ENCODE measurements at regions not wholly inside any gene's neighbourhood (a gene's known extent, or its start where the extent isn't known, plus 50 kb on each side); places are given as distances from the start of the nearest gene placed in this dataset.
"Not testable (repeated sequence)": the region's sequence is repeated elsewhere in the genome, so short reads cannot be mapped to it uniquely, and the experiment has no call there.

DNA sequence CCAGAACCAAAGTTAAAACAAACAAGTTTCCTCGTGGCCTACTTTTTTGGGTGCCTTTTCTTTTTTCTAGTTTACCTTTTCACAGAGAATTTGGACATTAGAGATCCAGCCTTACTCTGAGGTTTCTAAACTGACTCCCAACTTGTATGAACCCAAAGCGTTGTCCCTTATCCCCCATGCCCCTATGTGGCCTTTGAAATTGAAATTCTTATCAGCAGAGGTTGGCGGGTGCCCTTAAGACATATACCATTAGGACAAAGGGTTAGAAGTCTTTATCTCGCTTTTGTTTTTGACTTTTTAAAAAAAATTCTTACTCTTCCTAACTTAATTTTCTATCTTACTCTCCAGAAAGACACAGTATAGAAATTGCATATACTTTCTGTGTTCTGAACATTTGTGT, 76.3 kb upstream of the C7orf33 start:
- no peak for DNase-seq (ENCODE audit: low spot score)

DNA sequence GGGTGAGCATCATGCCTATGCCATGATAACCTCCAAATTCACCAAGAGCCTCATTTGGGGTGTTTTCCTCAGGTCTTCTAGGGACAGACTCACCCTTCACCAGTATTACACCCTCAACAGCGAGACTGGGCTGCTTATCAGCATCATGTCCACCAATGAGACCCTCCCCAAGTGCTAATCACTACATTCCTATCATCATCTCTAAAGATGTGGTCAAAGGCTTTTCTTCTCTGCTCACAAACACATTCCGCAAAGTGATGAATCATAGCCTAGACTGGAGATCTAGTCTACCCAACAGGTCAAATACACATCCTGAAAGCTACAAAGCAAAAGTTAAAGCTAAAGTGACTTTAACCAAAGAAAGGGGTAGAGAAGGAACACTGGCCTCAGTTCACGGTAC, 75.3 kb upstream of the C7orf33 start:
- no peak for DNase-seq (ENCODE audit: low spot score)

DNA sequence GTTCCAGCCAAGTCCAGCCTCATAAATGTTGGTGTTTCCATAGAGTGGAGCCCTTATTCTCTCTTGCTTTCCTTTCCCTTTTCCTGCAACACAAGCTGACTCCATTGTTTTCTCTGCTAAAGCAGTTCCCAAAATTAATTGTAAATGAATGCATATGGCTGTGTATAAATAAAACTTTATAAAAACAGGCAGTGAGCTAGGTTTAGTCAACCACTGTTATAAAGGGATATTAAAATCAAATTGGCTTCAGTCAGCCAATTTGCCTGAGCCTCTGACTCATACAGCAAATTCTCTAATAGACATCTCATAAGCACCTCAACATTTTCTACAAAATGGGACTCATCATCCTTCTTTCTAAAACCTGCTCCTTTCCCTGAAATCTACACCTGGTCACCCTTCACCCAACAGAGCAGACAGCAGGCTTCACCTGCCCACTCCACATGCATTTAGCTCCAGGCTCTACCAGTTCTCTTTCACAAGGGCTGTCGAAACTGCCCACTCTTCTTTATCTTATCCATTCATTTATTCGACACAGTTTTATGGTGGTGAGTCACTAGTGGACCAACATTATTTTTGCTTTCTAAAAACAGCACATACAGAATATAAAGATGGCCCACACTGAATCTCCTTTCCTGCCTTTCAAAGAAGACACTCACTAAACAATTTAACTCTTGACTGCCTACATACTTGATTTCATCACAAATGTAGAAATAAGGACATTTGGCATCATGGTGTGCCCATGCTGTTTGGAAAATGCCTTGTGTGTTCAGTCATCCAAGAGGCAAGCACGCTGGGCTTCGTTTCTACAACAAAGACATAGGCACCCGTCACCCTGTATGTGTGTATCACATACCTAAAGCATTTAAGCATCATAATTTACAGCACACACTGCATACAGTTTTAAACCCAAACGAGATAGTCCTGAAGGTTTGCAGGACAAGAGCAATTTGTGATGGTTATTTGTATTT, 74.6 kb upstream of the C7orf33 start:
- no peak for DNase-seq (ENCODE audit: low spot score)

DNA sequence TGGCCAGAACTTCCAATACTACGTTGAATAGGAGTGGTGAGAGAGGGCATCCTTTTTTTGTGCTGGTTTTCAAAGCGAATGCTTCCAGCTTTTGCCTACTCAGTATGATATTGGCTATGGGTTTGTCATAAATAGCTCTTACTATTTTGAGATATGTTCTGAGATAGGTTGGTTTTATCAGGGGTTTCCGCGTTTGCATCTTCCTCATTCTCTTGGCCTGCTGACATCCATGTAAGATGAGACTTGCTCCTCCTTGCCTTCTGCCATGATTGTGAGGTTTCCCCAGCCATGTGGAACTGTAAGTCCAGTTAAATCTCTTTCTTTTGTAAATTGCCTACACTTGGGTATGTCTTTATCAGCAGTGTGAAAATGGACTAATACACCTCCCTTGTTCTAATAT, 71.2 kb upstream of the C7orf33 start:
- DNase-seq (ENCODE audit: low spot score) = not testable (repeated sequence)

DNA sequence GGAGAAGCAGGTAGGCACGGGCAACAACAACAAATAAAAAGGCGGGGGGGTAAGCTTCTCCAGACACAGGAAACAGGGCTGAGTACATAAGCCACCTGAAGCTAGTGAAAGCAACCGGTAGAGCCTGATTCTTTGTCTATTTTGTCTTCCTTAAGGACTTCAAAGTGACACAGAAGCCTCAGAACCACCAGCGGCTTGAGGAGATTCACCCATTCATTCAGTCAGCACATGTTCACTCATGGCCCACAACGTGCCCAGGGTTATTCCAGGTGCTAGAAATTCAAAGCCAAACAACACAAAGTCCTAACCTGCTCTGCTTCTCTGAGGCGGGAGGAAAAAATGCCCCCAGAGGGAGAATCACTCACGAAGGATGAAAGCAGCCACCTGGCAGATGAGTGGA, 69.3 kb upstream of the C7orf33 start:
- DNase-seq (ENCODE audit: low spot score) = no peak

DNA sequence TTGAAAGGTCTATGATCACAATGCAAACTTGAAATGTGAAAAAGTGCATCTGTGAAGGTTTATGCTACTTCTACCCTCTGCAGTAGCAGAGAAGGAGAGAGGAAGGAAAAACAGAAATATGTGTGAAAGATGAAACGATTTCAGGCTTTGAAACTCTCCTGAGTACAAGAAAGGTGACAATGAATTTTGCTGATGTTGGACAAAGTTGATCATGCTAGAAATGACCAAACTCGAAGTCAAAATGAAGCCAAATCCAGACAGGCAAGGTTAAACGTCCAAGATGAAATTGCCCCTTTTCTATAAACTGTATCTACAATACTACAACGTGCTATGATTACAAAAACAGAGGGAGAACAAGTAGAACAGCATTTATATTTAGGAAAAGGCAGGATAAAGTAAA, 67.0 kb upstream of the C7orf33 start:
- no peak for DNase-seq (ENCODE audit: low spot score)

DNA sequence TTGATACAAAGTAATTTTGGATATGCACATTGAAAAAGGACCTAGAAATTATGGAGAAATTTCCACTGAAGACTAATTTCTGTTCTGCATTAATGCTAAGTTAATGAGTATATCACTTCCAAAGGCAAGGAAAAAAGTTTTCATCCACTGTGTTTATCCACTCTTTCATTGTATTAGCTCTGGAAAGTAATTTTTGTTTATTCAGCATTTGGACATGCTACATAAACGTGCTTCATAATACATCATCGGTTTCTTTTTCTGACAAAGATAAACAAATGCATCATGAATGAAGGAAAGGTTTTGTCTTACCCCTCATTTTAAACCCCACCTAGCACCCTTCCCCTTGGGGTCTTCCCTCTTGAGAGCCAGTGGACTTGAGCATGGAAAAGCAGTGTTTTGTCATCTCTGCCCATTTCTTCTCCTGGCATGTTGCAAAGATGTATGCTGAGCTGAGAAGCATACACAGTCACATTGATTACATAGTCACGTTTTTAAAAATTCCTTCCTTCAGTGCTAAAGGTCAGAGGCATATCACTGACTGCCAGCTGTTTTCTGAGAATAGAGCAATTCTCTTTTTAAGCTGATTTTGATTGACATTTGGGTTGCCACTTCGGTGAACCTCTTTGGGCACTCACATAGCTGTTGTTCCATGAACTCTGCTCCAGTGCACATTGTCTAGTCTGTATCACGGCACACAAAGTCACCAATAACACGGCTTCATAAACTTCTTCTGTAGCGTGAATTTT, 65.9 kb upstream of the C7orf33 start:
- no peak for DNase-seq (ENCODE audit: low spot score)

DNA sequence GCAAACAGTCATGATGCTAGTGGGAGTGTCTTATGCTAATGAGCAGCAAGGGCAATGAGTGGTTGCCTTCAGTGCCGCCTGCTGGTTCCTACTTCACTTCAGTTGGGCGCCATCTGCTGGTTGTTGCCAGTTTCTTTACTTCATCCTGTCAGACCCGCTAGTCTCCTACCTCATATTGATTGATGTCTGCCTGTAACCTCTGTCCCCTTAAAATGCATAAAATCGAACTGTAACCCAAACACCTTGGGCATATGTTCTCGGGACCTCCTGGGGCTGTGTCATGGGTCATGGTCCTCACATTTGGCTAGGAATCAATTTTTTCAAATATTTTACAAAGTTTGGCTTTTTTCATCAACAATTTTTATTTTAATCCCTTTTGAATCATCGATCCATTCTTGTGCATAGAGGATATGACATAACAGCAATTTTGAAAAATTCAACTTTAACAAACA, 62.8 kb upstream of the C7orf33 start:
- DNase-seq (ENCODE audit: low spot score) = peak; percentile 50

DNA sequence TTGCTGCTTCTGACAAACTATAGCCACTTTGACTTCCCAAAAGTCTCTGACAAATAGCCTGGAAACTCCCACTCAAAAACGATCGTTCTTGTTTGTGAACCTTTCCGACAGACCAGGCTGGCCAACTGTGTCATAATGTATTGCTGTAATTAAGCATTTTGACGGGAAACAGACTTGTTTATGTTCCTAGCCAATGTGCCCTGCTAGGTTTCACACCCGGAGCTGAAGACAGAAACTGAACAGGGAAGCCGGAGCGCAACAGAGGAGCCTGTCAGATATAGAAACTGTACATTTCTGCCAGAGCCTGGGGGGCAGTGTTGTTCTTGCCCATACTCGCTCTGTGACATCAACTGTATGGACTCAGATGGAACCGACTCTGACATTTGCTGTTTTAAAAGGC, 55.3 kb upstream of the C7orf33 start:
- peak; percentile 9 for DNase-seq (ENCODE audit: low spot score)

DNA sequence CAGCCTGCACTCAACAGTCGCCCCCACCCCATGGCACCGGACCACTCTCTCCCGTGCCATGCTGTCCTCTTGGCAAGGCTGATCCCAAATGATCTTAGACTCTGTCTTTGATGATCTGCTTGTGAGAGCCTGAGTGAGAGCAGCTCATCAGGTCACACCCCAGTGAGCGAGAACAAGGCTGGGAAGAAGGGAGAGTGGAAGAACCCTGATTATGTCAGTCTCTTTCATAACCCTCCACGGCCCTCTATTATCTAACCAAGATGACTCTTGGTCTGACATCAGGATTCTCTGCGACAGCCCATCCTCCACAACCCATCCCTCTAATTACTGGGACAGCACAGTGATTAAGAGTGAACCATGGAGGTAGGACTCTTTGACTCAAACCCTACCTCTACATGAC, 53.1 kb upstream of the C7orf33 start:
- DNase-seq (ENCODE audit: low spot score) = no peak

DNA sequence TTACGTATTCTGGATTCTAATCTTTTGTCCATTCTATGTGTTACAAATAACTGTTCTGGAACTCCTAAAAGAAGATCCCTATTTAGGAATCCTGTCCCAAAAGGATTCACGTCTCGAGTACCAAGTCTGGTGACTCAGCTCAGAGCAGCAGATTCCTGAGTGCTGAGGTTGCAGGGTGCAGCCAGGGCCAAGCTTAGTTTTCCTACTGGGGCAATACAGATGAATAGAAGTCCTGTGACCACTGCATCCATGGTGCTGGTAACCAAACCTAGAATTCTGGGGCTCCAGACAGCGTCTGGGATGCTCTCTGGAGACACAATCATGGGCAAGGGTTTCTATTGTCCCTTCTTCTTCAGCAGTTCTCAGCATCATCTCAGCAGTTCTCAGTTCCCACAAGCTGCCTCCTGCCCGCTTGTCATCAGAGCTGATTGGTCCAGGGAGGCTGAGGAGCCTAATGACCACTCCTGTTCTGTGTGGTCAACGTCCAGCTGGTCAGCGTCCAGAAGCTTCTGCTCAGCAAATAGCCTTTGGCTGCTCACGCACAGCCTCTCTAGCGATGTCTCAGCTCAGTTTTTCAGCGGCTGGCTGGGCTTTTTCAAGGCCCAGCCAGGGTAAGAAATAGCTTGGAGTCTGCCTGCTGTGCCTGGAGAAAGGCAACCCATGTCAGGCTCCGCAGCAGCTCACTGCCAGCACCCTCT, 50.4 kb upstream of the C7orf33 start:
- no peak for DNase-seq (ENCODE audit: low spot score)
